ENCODE measurements at regions not wholly inside any gene's neighbourhood (a gene's known extent, or its start where the extent isn't known, plus 50 kb on each side); places are given as distances from the start of the nearest gene placed in this dataset.
"Not testable (repeated sequence)": the region's sequence is repeated elsewhere in the genome, so short reads cannot be mapped to it uniquely, and the experiment has no call there.

- CTCF ChIA-PET: no interaction called here
- H3K27me3 Mint-ChIP-seq: peaks cover 38% of the 10 kb centered on the region
- no peak for ATAC-seq (ENCODE audit: poor library complexity)
Measured at GRCh38 chr5:37915097-37915736, 75.4 kb upstream of the GDNF start.

GRCh38 chr5:37909610-37910266 is 69.9 kb upstream of the GDNF start:
- H3K36me3 Mint-ChIP-seq (ENCODE audit: low read depth); H3K27me3 ChIP-seq (ENCODE audit: control insufficient read depth in 1 of 2, insufficient read depth in 2 of 2, low read length in 2 of 2); H3K36me3 ChIP-seq (ENCODE audit: insufficient read depth, low read length); H3K27ac Mint-ChIP-seq; H3K4me3 ChIP-seq (ENCODE audit: low read length); H3K4me1 ChIP-seq (ENCODE audit: insufficient read depth, low read length); DNase-seq; ATAC-seq (ENCODE audit: poor library complexity); CTCF ChIA-PET; H3K27ac ChIP-seq (ENCODE audit: low read depth in 1 of 2, low read length in 2 of 2); H3K4me3 Mint-ChIP-seq; POLR2A ChIA-PET; H3K9me3 Mint-ChIP-seq; H3K9me3 ChIP-seq (ENCODE audit: control insufficient read depth in 1 of 2, insufficient read depth in 1 of 2, low read length in 2 of 2); H3K4me1 Mint-ChIP-seq (ENCODE audit: low read depth); intact Hi-C loops (cut with DNase I, micrococcal nuclease): not testable (repeated sequence)
- H3K27me3 Mint-ChIP-seq: peaks cover 61% of the 10 kb centered on the region

More at GRCh38 chr5:37915097-37915736, 75.4 kb upstream of the GDNF start:
- Mint-ChIP-seq H3K27ac (no peak overlapping the region), H3K36me3 (ENCODE audit: low read depth) (no peaks in the 10 kb centered on the region), H3K4me3 (no peak overlapping the region), H3K4me1 (ENCODE audit: low read depth) (no peaks in the 10 kb centered on the region), H3K9me3 (no peaks in the 10 kb centered on the region)
- Histone ChIP-seq H3K36me3 (ENCODE audit: insufficient read depth, low read length) (no peaks in the 10 kb centered on the region), H3K27ac (ENCODE audit: low read depth in 1 of 2, low read length in 2 of 2) (no peak overlapping the region), H3K9me3 (ENCODE audit: control insufficient read depth in 1 of 2, insufficient read depth in 1 of 2, low read length in 2 of 2) (no peaks in the 10 kb centered on the region), H3K4me1 (ENCODE audit: insufficient read depth, low read length) (no peaks in the 10 kb centered on the region), H3K4me3 (ENCODE audit: low read length) (no peak overlapping the region), H3K27me3 (ENCODE audit: control insufficient read depth in 1 of 2, insufficient read depth in 2 of 2, low read length in 2 of 2) (no peaks in the 10 kb centered on the region)
- POLR2A ChIA-PET: no interaction called here
- no peak for DNase-seq
- intact Hi-C loops (cut with DNase I, micrococcal nuclease): no loop called here
- TF ChIP-seq CTCF (IDR thresholded peaks at IDR 0.05): no peak

DNA sequence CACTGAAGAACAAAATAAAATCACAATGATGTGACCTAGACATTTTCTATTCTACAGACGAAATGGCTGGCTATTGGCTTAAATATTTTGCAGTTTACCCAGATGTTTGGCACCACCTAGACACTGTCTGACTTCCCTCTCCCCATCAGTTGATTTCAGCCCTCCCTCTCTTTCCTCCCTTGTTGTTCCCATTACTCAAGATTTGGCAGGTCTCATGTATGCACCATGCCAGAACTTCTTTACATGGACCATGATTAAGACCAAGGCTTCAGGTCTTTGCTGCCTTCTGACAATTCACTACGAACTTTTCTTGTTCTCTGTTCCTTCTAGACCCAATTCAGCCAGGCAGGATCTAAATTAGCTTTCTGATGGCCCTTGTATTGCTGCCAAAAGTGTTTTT is 66.6 kb upstream of the GDNF start:
- TF ChIP-seq CTCF (IDR thresholded peaks at IDR 0.05): no peak
- Mint-ChIP-seq H3K4me3 (no peak overlapping the region), H3K4me1 (ENCODE audit: low read depth) (no peaks in the 10 kb centered on the region), H3K27ac (no peak overlapping the region), H3K27me3 (peaks cover 48% of the 10 kb centered on the region), H3K9me3 (peaks cover 2% of the 10 kb centered on the region), H3K36me3 (ENCODE audit: low read depth) (no peaks in the 10 kb centered on the region)
- CTCF ChIA-PET: no interaction called here
- no peak for DNase-seq
- POLR2A ChIA-PET: no interaction called here
- H3K27ac ChIP-seq (ENCODE audit: low read depth in 1 of 2, low read length in 2 of 2): no peak overlapping the region
- no peaks in the 10 kb centered on the region for H3K27me3 ChIP-seq (ENCODE audit: control insufficient read depth in 1 of 2, insufficient read depth in 2 of 2, low read length in 2 of 2)
- H3K9me3 ChIP-seq (ENCODE audit: control insufficient read depth in 1 of 2, insufficient read depth in 1 of 2, low read length in 2 of 2): peaks cover 6 to 9% of the 10 kb centered on the region in 2 experiments
- no peak for ATAC-seq (ENCODE audit: poor library complexity)
- H3K4me3 ChIP-seq (ENCODE audit: low read length): no peak overlapping the region
- H3K36me3 ChIP-seq (ENCODE audit: insufficient read depth, low read length): no peaks in the 10 kb centered on the region
- no peaks in the 10 kb centered on the region for H3K4me1 ChIP-seq (ENCODE audit: insufficient read depth, low read length)
- intact Hi-C loops (cut with DNase I, micrococcal nuclease): no loop called here

DNA sequence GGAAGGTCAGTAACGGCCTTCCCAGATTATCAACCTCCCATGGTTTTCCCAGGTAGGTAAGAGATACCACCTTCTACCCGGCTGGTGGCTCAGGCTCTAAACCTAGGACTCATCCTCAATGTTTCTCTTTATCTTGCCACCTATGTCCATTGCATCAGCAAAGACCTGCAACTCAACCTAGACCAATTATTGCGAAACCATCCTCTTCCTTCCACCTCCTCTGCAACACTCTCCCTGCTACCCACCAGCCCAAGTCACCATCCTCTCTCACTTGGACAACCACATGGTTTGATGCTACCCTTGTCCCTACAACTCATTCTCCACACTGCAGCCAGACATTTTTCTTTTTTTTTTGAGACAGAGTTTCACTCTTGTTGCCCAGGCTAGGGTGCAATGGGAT is 65.4 kb upstream of the GDNF start:
- DNase-seq (no peak), ATAC-seq (ENCODE audit: poor library complexity) (no peak)
- Mint-ChIP-seq H3K4me1 (ENCODE audit: low read depth) (no peaks in the 10 kb centered on the region), H3K27ac (no peak overlapping the region), H3K27me3 (peaks cover 36% of the 10 kb centered on the region), H3K36me3 (ENCODE audit: low read depth) (no peaks in the 10 kb centered on the region), H3K4me3 (no peak overlapping the region), H3K9me3 (peaks cover 2% of the 10 kb centered on the region)
- Histone ChIP-seq H3K9me3 (ENCODE audit: control insufficient read depth in 1 of 2, insufficient read depth in 1 of 2, low read length in 2 of 2) (peaks cover 6 to 9% of the 10 kb centered on the region in 2 experiments), H3K4me1 (ENCODE audit: insufficient read depth, low read length) (no peaks in the 10 kb centered on the region), H3K27me3 (ENCODE audit: control insufficient read depth in 1 of 2, insufficient read depth in 2 of 2, low read length in 2 of 2) (no peaks in the 10 kb centered on the region), H3K4me3 (ENCODE audit: low read length) (no peak overlapping the region), H3K27ac (ENCODE audit: low read depth in 1 of 2, low read length in 2 of 2) (no peak overlapping the region), H3K36me3 (ENCODE audit: insufficient read depth, low read length) (no peaks in the 10 kb centered on the region)
- intact Hi-C loops (cut with DNase I, micrococcal nuclease): no loop called here
- no peak for TF ChIP-seq CTCF (IDR thresholded peaks at IDR 0.05)
- CTCF ChIA-PET: no interaction called here
- POLR2A ChIA-PET: no interaction called here

Data from CD4-positive, alpha-beta T cell (primary cell).